Fibroblast of gingiva (primary cell): ENCODE measurements at regions not wholly inside any gene's neighbourhood (a gene's known extent, or its start where the extent isn't known, plus 50 kb on each side); places are given as distances from the start of the nearest gene placed in this dataset.
A peak's percentile ranks its signal among the peaks of the same experiment; 100 is the strongest.

Experiments used
- DNase-seq: peaks from one replicate; pipeline ENCODE4 v3.0.0-alpha.2; 2011; ENCODE audit warnings: low read depth

- no peak for DNase-seq
Measured at GRCh38 chr2:47315475-47315874, 53.6 kb upstream of the EPCAM start.

GRCh38 chr2:47313728-47314127 lies 55.4 kb upstream of the EPCAM start:
- DNase-seq: no peak

GRCh38 chr2:47313141-47313691 lies 55.9 kb upstream of the EPCAM start:
- DNase-seq: no peak

GRCh38 chr2:47312491-47312850 lies 56.6 kb upstream of the EPCAM start:
- no peak for DNase-seq

GRCh38 chr2:47311764-47312490 lies 57.2 kb upstream of the EPCAM start:
- no peak for DNase-seq

- DNase-seq: no peak
Measured at GRCh38 chr2:47310801-47311560, 58.1 kb upstream of the EPCAM start.

- DNase-seq: peak; percentile 41
Measured at GRCh38 chr2:47309952-47310800, 58.9 kb upstream of the EPCAM start.

GRCh38 chr2:47309472-47309951 lies 59.6 kb upstream of the EPCAM start:
- DNase-seq: no peak

- peak; percentile 66 for DNase-seq
Measured at GRCh38 chr2:47307066-47307465, 62.0 kb upstream of the EPCAM start.

GRCh38 chr2:47304654-47305053 lies 64.5 kb upstream of the EPCAM start:
- no peak for DNase-seq

- no peak for DNase-seq
Measured at GRCh38 chr2:47303341-47304148, 65.6 kb upstream of the EPCAM start.

GRCh38 chr2:47302308-47302707 lies 66.8 kb upstream of the EPCAM start:
- no peak for DNase-seq

- DNase-seq: no peak
Measured at GRCh38 chr2:47301731-47302130, 67.4 kb upstream of the EPCAM start.

GRCh38 chr2:47301277-47301618 lies 67.9 kb upstream of the EPCAM start:
- DNase-seq: no peak

- DNase-seq: no peak
Measured at GRCh38 chr2:47300609-47301276, 68.4 kb upstream of the EPCAM start.

GRCh38 chr2:47300081-47300480 lies 69.0 kb upstream of the EPCAM start:
- DNase-seq: peak; percentile 56

GRCh38 chr2:47299555-47299954 lies 69.6 kb upstream of the EPCAM start:
- peak; percentile 69 for DNase-seq

GRCh38 chr2:47298771-47299170 lies 70.3 kb upstream of the EPCAM start:
- no peak for DNase-seq

GRCh38 chr2:47297767-47298425 lies 71.2 kb upstream of the EPCAM start:
- no peak for DNase-seq

GRCh38 chr2:47295981-47296635 lies 73.0 kb upstream of the EPCAM start:
- no peak for DNase-seq
